MM.1S (cell line): ENCODE measurements at regions not wholly inside any gene's neighbourhood (a gene's known extent, or its start where the extent isn't known, plus 50 kb on each side); places are given as distances from the start of the nearest gene placed in this dataset.

Experiments used
- EZH2 ChIP-seq: fragments of 300-600 bp; sonication (generic); optimal IDR thresholded peaks from 2 replicates; pipeline ENCODE3; 2017; ENCODE audit warnings: low read depth, mild to moderate bottlenecking, antibody characterized with exemption, low read length, mixed read lengths
- TF ChIP-seq, protein P1 (sequence below): fragments of 300-600 bp; sonication (generic); IDR thresholded peaks from 2 replicates; pipeline ENCODE4 v1.5.1; 2016; ENCODE audit warnings: antibody characterized with exemption, low read length, mixed read lengths

DNA sequence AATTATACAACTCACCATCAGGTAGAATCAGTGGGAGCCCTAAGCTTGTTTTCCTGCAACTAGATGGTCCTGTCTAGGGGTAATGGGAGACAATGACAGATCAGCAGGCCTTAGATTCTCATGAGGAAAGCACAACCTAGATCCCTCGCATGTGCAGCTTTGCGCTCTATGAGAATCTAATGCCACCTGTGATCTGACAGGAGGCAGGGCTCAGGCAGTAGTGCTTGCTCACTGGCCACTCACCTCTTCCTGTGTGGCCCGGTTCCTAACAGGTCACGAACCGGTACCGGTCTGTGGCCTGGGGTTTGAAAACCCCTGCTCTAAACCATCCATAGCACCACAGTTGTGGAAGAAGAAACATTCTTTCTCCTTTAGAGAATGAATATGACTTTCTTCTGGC is 242.8 kb upstream of the CXCR4 start:
- TF ChIP-seq, protein P1, sequence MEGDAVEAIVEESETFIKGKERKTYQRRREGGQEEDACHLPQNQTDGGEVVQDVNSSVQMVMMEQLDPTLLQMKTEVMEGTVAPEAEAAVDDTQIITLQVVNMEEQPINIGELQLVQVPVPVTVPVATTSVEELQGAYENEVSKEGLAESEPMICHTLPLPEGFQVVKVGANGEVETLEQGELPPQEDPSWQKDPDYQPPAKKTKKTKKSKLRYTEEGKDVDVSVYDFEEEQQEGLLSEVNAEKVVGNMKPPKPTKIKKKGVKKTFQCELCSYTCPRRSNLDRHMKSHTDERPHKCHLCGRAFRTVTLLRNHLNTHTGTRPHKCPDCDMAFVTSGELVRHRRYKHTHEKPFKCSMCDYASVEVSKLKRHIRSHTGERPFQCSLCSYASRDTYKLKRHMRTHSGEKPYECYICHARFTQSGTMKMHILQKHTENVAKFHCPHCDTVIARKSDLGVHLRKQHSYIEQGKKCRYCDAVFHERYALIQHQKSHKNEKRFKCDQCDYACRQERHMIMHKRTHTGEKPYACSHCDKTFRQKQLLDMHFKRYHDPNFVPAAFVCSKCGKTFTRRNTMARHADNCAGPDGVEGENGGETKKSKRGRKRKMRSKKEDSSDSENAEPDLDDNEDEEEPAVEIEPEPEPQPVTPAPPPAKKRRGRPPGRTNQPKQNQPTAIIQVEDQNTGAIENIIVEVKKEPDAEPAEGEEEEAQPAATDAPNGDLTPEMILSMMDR, result no peak
- no peak for TF ChIP-seq EZH2
